Adrenal gland (tissue), 5 donors: ENCODE measurements at regions not wholly inside any gene's neighbourhood (a gene's known extent, or its start where the extent isn't known, plus 50 kb on each side); places are given as distances from the start of the nearest gene placed in this dataset.

ENCODE experiments used
- CTCF ChIP-seq, 6 experiments: fragments of 450-650 bp in 4 of 6; fragments of 200-600 bp in 2 of 6; sonication (generic) in 1 of 6; IDR thresholded peaks; 1 replicate in 5 of 6; 2 replicates in 1 of 6; pipeline versions ENCODE4 v1.5.1 to v1.8.0; 2016 to 2021; ENCODE audit warnings: antibody characterized with exemption in 6 of 6, mild to moderate bottlenecking in 2 of 6, moderate library complexity in 1 of 6
- POLR2A ChIP-seq, 2 donors: fragments of 450-650 bp; IDR thresholded peaks; one replicate each; pipeline ENCODE4 v1.6.1; 2017; ENCODE audit warnings: antibody characterized with exemption in 2 of 2, mild to moderate bottlenecking in 2 of 2, moderate library complexity in 1 of 2
- donor health status: DM: no; HTN: no; CAD: no.

GRCh38 chr3:13264468-13264795 is 155.7 kb downstream of the NUP210 start:
- no peak for TF ChIP-seq CTCF (IDR thresholded peaks at IDR 0.05)
- TF ChIP-seq POLR2A (IDR thresholded peaks at IDR 0.05): no peak
